MG63 (cell line): ENCODE measurements at regions not wholly inside any gene's neighbourhood (a gene's known extent, or its start where the extent isn't known, plus 50 kb on each side); places are given as distances from the start of the nearest gene placed in this dataset.
"Not testable (repeated sequence)": the region's sequence is repeated elsewhere in the genome, so short reads cannot be mapped to it uniquely, and the experiment has no call there.

ENCODE experiments used
- DNase-seq: peaks from one replicate; pipeline ENCODE4 v3.0.0-alpha.2; 2020
- H3K27me3 ChIP-seq: fragments of 250-450 bp; sonication (Bioruptor Pico); 2 replicates; pipeline ENCODE4 v1.5.1; 2020; ENCODE audit warnings: mild to moderate bottlenecking, moderate library complexity
- H3K36me3 ChIP-seq: fragments of 250-450 bp; sonication (Bioruptor Pico); 2 replicates; pipeline ENCODE4 v1.5.1; 2020; ENCODE audit warnings: mild to moderate bottlenecking, moderate library complexity
- H3K4me3 ChIP-seq: fragments of 250-450 bp; sonication (Bioruptor Pico); 2 replicates; pipeline ENCODE4 v1.5.1; 2020; ENCODE audit warnings: mild to moderate bottlenecking, moderate library complexity
- H3K9me3 ChIP-seq: fragments of 250-450 bp; sonication (Bioruptor Pico); 2 replicates; pipeline ENCODE4 v1.5.1; 2020; ENCODE audit warnings: mild to moderate bottlenecking, moderate library complexity

DNA sequence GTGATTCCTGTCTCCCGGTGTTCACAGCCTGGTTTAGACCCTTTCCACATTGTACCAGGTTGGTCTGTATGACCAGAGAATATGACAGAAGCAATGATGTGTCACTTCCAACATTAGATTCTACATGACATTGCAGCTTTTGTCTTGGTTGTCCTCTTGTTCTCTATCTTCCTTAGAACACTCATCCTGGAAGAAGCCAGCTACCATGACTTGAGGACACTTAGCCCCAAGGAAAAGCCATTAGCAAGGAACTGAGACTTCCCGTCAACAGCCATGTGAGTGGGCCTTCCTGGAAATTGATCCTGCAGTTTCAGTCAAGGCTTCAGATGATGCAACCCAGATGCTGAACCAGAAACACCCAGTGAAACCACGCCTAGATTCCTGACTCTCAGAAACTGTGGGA is 143.3 kb downstream of the MREG start:
- no peak for DNase-seq
- H3K36me3 ChIP-seq: no peaks in the 10 kb centered on the region

GRCh38 chr2:215868846-215869543 is 144.4 kb downstream of the MREG start:
- Histone ChIP-seq H3K27me3 (no peaks in the 10 kb centered on the region), H3K4me3 (no peak overlapping the region), H3K36me3 (no peaks in the 10 kb centered on the region), H3K9me3 (no peaks in the 10 kb centered on the region)
- DNase-seq: no peak

More for the DNA sequence above, 143.3 kb downstream of the MREG start:
- Histone ChIP-seq H3K27me3 (no peaks in the 10 kb centered on the region), H3K4me3 (no peak overlapping the region), H3K9me3 (no peaks in the 10 kb centered on the region)

GRCh38 chr2:215866606-215867005 is 146.7 kb downstream of the MREG start:
- Histone ChIP-seq H3K36me3 (no peaks in the 10 kb centered on the region), H3K27me3 (no peaks in the 10 kb centered on the region), H3K9me3 (no peaks in the 10 kb centered on the region), H3K4me3 (no peak overlapping the region)
- no peak for DNase-seq

DNA sequence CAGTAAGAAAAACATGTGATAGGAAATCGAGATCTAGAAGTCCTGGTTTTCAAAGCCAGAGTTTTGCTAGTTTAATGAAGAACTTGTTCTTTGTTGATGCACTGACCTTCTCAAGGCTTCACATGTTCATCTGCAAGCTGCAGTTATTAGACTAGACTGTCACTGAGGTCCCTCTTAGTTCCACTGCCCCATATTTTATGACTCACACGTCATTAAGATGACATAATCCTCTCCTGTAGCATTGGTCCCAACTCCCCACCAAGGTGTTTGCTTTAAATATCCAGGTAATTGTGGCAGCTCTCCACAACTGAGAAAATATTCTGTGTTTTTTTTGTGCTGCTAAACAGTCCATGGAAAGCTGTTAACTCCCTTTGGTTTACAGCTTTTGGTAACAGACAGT is 149.7 kb downstream of the MREG start:
- no peak overlapping the region for H3K4me3 ChIP-seq
- no peaks in the 10 kb centered on the region for H3K9me3 ChIP-seq
- no peak for DNase-seq
- H3K27me3 ChIP-seq: no peaks in the 10 kb centered on the region
- no peaks in the 10 kb centered on the region for H3K36me3 ChIP-seq

DNA sequence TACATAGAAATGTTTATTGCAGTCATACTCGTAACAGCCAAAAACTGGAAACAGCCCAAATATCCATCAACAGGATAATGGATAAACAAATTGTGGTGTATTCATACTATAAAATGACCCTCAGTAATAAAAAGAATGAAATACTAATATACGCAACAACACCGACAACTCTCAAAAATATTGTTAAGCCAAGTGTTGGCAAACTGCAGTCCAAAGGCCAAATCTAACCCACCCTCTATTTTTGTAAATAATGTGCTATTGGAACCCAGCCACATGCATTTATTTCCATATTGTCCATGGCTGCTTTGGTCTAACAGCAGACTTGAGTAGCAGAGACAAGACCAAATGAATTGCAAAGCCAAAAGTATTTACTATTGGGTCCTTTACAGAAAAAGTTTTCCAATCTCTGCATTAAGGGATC is 151.0 kb downstream of the MREG start:
- DNase-seq: no peak
- H3K9me3 ChIP-seq: no peaks in the 10 kb centered on the region
- H3K4me3 ChIP-seq: no peak overlapping the region
- no peaks in the 10 kb centered on the region for H3K36me3 ChIP-seq
- H3K27me3 ChIP-seq: no peaks in the 10 kb centered on the region

GRCh38 chr2:215861607-215862350 is 151.6 kb downstream of the MREG start:
- Histone ChIP-seq H3K36me3 (no peaks in the 10 kb centered on the region), H3K4me3 (no peak overlapping the region), H3K27me3 (no peaks in the 10 kb centered on the region), H3K9me3 (no peaks in the 10 kb centered on the region)
- no peak for DNase-seq

GRCh38 chr2:215856080-215856479 is 157.3 kb downstream of the MREG start:
- H3K4me3 ChIP-seq: no peak overlapping the region
- no peaks in the 10 kb centered on the region for H3K27me3 ChIP-seq
- peaks cover 2% of the 10 kb centered on the region; the same call in 1 of the 2 replicates for H3K9me3 ChIP-seq
- H3K36me3 ChIP-seq: no peaks in the 10 kb centered on the region
- DNase-seq: no peak

DNA sequence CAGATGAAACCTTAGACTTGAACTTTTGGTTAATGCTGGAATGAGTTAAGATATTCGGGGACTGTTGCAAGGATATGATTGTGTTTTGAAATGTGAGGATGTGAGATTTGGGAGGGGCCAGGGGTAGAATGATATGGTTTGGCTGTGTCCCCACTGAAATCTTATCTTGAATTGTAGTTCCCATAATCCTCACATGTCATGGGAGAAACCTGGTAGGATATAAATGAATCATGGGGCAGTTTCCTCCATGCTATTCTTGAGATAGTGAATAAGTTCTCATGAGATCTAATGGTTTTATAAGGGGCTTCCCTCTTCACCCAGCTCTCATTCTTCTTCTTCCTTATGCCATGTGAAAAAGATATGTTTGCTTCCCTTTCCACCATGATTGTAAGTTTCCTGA is 158.0 kb downstream of the MREG start:
- H3K36me3 ChIP-seq, H3K4me3 ChIP-seq, H3K27me3 ChIP-seq, H3K9me3 ChIP-seq, DNase-seq: not testable (repeated sequence)

- H3K9me3 ChIP-seq: peaks cover 2% of the 10 kb centered on the region; the same call in 1 of the 2 replicates
- no peak for DNase-seq
- H3K36me3 ChIP-seq: no peaks in the 10 kb centered on the region
- no peaks in the 10 kb centered on the region for H3K27me3 ChIP-seq
- no peak overlapping the region for H3K4me3 ChIP-seq
These were observed 159.3 kb downstream of the MREG start for GRCh38 chr2:215854008-215854407.

DNA sequence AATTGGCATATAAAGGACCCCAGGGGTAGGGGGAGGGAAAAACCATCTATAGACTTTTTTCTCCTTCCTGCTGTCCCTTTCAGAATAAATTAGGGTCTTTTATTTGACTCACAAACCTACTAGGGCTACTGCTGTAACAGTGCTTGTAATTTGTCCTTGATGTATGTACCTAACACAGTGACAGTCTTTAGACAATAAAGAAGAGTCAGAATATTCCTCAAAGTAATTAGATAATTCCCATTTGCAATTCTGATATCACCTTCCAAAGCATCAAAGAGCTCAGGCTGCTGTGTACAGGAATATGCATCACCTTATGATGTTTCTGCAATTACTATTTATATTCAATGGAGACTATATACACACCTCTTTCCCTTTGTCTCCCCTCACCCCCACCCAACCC is 161.7 kb downstream of the MREG start:
- no peaks in the 10 kb centered on the region for H3K36me3 ChIP-seq
- no peaks in the 10 kb centered on the region for H3K27me3 ChIP-seq
- H3K4me3 ChIP-seq: no peak overlapping the region
- DNase-seq: no peak
- peaks cover 2% of the 10 kb centered on the region; the same call in 1 of the 2 replicates for H3K9me3 ChIP-seq

- Histone ChIP-seq H3K4me3 (no peak overlapping the region), H3K36me3 (no peaks in the 10 kb centered on the region), H3K27me3 (no peaks in the 10 kb centered on the region), H3K9me3 (peaks cover 2% of the 10 kb centered on the region; the same call in 1 of the 2 replicates)
- no peak for DNase-seq
These were observed 162.3 kb downstream of the MREG start for GRCh38 chr2:215851082-215851481.

GRCh38 chr2:215850380-215850779 is 163.0 kb downstream of the MREG start:
- no peaks in the 10 kb centered on the region for H3K36me3 ChIP-seq
- DNase-seq: no peak
- H3K9me3 ChIP-seq: peaks cover 2% of the 10 kb centered on the region; the same call in 1 of the 2 replicates
- no peak overlapping the region for H3K4me3 ChIP-seq
- H3K27me3 ChIP-seq: no peaks in the 10 kb centered on the region

- no peaks in the 10 kb centered on the region for H3K36me3 ChIP-seq
- H3K27me3 ChIP-seq: no peaks in the 10 kb centered on the region
- peaks cover 2% of the 10 kb centered on the region; the same call in 1 of the 2 replicates for H3K9me3 ChIP-seq
- no peak for DNase-seq
- H3K4me3 ChIP-seq: no peak overlapping the region
These were observed 163.6 kb downstream of the MREG start for GRCh38 chr2:215849771-215850170.

GRCh38 chr2:215848698-215849097 is 164.7 kb downstream of the MREG start:
- Histone ChIP-seq H3K36me3 (no peaks in the 10 kb centered on the region), H3K4me3 (no peak overlapping the region), H3K9me3 (peaks cover 1% of the 10 kb centered on the region; the same call in 1 of the 2 replicates), H3K27me3 (no peaks in the 10 kb centered on the region)
- no peak for DNase-seq

DNA sequence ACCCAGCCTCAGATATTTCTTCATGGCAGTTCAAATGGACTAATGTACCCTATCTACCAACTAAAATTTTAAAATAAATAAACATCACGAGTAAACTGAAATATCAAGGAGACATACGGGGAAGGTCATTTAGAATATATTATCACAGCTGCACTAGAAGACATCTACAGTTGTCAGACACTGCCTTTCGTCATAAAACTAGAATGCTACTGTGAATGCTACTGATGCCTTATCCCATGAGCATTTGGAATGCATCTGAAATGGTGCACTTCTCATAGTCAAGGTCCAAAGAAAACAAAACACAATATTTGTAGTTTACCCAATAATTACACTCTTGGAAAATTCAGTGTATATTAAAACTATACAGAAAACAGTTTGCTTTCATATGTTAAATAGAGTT is 165.2 kb downstream of the MREG start:
- DNase-seq: no peak
- H3K27me3 ChIP-seq: no peaks in the 10 kb centered on the region
- no peak overlapping the region for H3K4me3 ChIP-seq
- no peaks in the 10 kb centered on the region for H3K36me3 ChIP-seq
- no peaks in the 10 kb centered on the region for H3K9me3 ChIP-seq

GRCh38 chr2:215847718-215848117 is 165.6 kb downstream of the MREG start:
- Histone ChIP-seq H3K27me3 (no peaks in the 10 kb centered on the region), H3K4me3 (no peak overlapping the region), H3K9me3 (no peaks in the 10 kb centered on the region), H3K36me3 (no peaks in the 10 kb centered on the region)
- DNase-seq: no peak

GRCh38 chr2:215847056-215847455 is 166.3 kb downstream of the MREG start:
- no peaks in the 10 kb centered on the region for H3K27me3 ChIP-seq
- H3K9me3 ChIP-seq: no peaks in the 10 kb centered on the region
- H3K36me3 ChIP-seq: no peaks in the 10 kb centered on the region
- no peak overlapping the region for H3K4me3 ChIP-seq
- DNase-seq: no peak
